ENCODE measurements at regions not wholly inside any gene's neighbourhood (a gene's known extent, or its start where the extent isn't known, plus 50 kb on each side); places are given as distances from the start of the nearest gene placed in this dataset.

GRCh38 chr13:59487883-59488282 is 675.8 kb downstream of the DIAPH3 start:
- H3K27ac Mint-ChIP-seq, result no peak overlapping the region
- H3K9me3 Mint-ChIP-seq, result no peaks in the 10 kb centered on the region
- peaks cover 5% of the 10 kb centered on the region for H3K27me3 Mint-ChIP-seq (ENCODE audit: low read depth)
- H3K36me3 Mint-ChIP-seq (ENCODE audit: insufficient read depth in 2 of 2), result no peaks in the 10 kb centered on the region
- DNase-seq, result no peak
- ATAC-seq (replicated peaks in 1 of 2), result no peak
- no peaks in the 10 kb centered on the region for H3K4me1 Mint-ChIP-seq (ENCODE audit: low read depth)
- H3K4me3 Mint-ChIP-seq, result no peak overlapping the region

GRCh38 chr13:59488436-59488835 is 675.3 kb downstream of the DIAPH3 start:
- H3K36me3 Mint-ChIP-seq (ENCODE audit: insufficient read depth in 2 of 2), result no peaks in the 10 kb centered on the region
- no peak overlapping the region for H3K4me3 Mint-ChIP-seq
- H3K27me3 Mint-ChIP-seq (ENCODE audit: low read depth), result peaks cover 5% of the 10 kb centered on the region
- no peak overlapping the region for H3K27ac Mint-ChIP-seq
- no peaks in the 10 kb centered on the region for H3K9me3 Mint-ChIP-seq
- peaks cover 2% of the 10 kb centered on the region for H3K4me1 Mint-ChIP-seq (ENCODE audit: low read depth)
- ATAC-seq (replicated peaks in 1 of 2), result no peak
- no peak for DNase-seq

GRCh38 chr13:59490651-59491050 is 673.1 kb downstream of the DIAPH3 start:
- Mint-ChIP-seq H3K4me3 (no peak overlapping the region), H3K27ac (no peak overlapping the region), H3K27me3 (ENCODE audit: low read depth) (peaks cover 5% of the 10 kb centered on the region), H3K36me3 (ENCODE audit: insufficient read depth in 2 of 2) (no peaks in the 10 kb centered on the region), H3K9me3 (no peaks in the 10 kb centered on the region), H3K4me1 (ENCODE audit: low read depth) (peaks cover 4% of the 10 kb centered on the region)
- DNase-seq (no peak), ATAC-seq (replicated peaks in 1 of 2) (no peak)

- no peak for ATAC-seq (replicated peaks in 1 of 2)
These were observed 671.6 kb downstream of the DIAPH3 start for GRCh38 chr13:59492030-59492636.

GRCh38 chr13:59493436-59493965 is 670.2 kb downstream of the DIAPH3 start:
- H3K36me3 Mint-ChIP-seq (ENCODE audit: insufficient read depth in 2 of 2), result no peaks in the 10 kb centered on the region
- no peaks in the 10 kb centered on the region for H3K9me3 Mint-ChIP-seq
- ATAC-seq (replicated peaks in 1 of 2) (no peak), DNase-seq (no peak)
- H3K27me3 Mint-ChIP-seq (ENCODE audit: low read depth), result no peaks in the 10 kb centered on the region
- H3K4me1 Mint-ChIP-seq (ENCODE audit: low read depth), result peaks cover 4% of the 10 kb centered on the region
- no peak overlapping the region for H3K27ac Mint-ChIP-seq
- H3K4me3 Mint-ChIP-seq, result no peak overlapping the region

More at GRCh38 chr13:59492030-59492636, 671.6 kb downstream of the DIAPH3 start:
- DNase-seq, result no peak
- H3K27me3 Mint-ChIP-seq (ENCODE audit: low read depth), result no peaks in the 10 kb centered on the region
- H3K36me3 Mint-ChIP-seq (ENCODE audit: insufficient read depth in 2 of 2), result no peaks in the 10 kb centered on the region
- peaks cover 4% of the 10 kb centered on the region for H3K4me1 Mint-ChIP-seq (ENCODE audit: low read depth)
- H3K4me3 Mint-ChIP-seq, result no peak overlapping the region
- no peak overlapping the region for H3K27ac Mint-ChIP-seq
- no peaks in the 10 kb centered on the region for H3K9me3 Mint-ChIP-seq

GRCh38 chr13:59494151-59494550 is 669.6 kb downstream of the DIAPH3 start:
- Mint-ChIP-seq H3K27ac (no peak overlapping the region), H3K36me3 (ENCODE audit: insufficient read depth in 2 of 2) (no peaks in the 10 kb centered on the region), H3K27me3 (ENCODE audit: low read depth) (no peaks in the 10 kb centered on the region), H3K4me1 (ENCODE audit: low read depth) (peaks cover 4% of the 10 kb centered on the region), H3K4me3 (no peak overlapping the region), H3K9me3 (no peaks in the 10 kb centered on the region)
- ATAC-seq (replicated peaks in 1 of 2), result no peak
- no peak for DNase-seq

- no peak for DNase-seq
- Mint-ChIP-seq H3K9me3 (no peaks in the 10 kb centered on the region), H3K27ac (no peak overlapping the region), H3K4me3 (no peak overlapping the region), H3K27me3 (ENCODE audit: low read depth) (no peaks in the 10 kb centered on the region), H3K4me1 (ENCODE audit: low read depth) (peaks cover 4% of the 10 kb centered on the region), H3K36me3 (ENCODE audit: insufficient read depth in 2 of 2) (no peaks in the 10 kb centered on the region)
- ATAC-seq (replicated peaks in 1 of 2), result no peak
These were observed 669.2 kb downstream of the DIAPH3 start for GRCh38 chr13:59494560-59494970.

- H3K4me1 Mint-ChIP-seq (ENCODE audit: low read depth), result peaks cover 4% of the 10 kb centered on the region
- H3K27me3 Mint-ChIP-seq (ENCODE audit: low read depth), result no peaks in the 10 kb centered on the region
These were observed 668.4 kb downstream of the DIAPH3 start for GRCh38 chr13:59495299-59495698.

GRCh38 chr13:59495936-59496512 is 667.7 kb downstream of the DIAPH3 start:
- H3K27ac Mint-ChIP-seq, result no peak overlapping the region
- H3K36me3 Mint-ChIP-seq (ENCODE audit: insufficient read depth in 2 of 2), result no peaks in the 10 kb centered on the region
- DNase-seq (no peak), ATAC-seq (replicated peaks in 1 of 2) (no peak)
- no peak overlapping the region for H3K4me3 Mint-ChIP-seq
- no peaks in the 10 kb centered on the region for H3K27me3 Mint-ChIP-seq (ENCODE audit: low read depth)
- peaks cover 4% of the 10 kb centered on the region for H3K4me1 Mint-ChIP-seq (ENCODE audit: low read depth)
- no peaks in the 10 kb centered on the region for H3K9me3 Mint-ChIP-seq

More at GRCh38 chr13:59495299-59495698, 668.4 kb downstream of the DIAPH3 start:
- Mint-ChIP-seq H3K36me3 (ENCODE audit: insufficient read depth in 2 of 2) (no peaks in the 10 kb centered on the region), H3K4me3 (no peak overlapping the region), H3K27ac (no peak overlapping the region), H3K9me3 (no peaks in the 10 kb centered on the region)
- DNase-seq (no peak), ATAC-seq (replicated peaks in 1 of 2) (no peak)

- Mint-ChIP-seq H3K9me3 (no peaks in the 10 kb centered on the region), H3K27me3 (ENCODE audit: low read depth) (no peaks in the 10 kb centered on the region), H3K4me1 (ENCODE audit: low read depth) (peaks cover 4% of the 10 kb centered on the region), H3K4me3 (no peak overlapping the region), H3K27ac (no peak overlapping the region), H3K36me3 (ENCODE audit: insufficient read depth in 2 of 2) (no peaks in the 10 kb centered on the region)
- DNase-seq (no peak), ATAC-seq (replicated peaks in 1 of 2) (no peak)
These were observed 666.0 kb downstream of the DIAPH3 start for GRCh38 chr13:59497621-59498247.

- Mint-ChIP-seq H3K4me1 (ENCODE audit: low read depth) (no peaks in the 10 kb centered on the region), H3K27ac (no peak overlapping the region), H3K27me3 (ENCODE audit: low read depth) (no peaks in the 10 kb centered on the region), H3K36me3 (ENCODE audit: insufficient read depth in 2 of 2) (no peaks in the 10 kb centered on the region), H3K9me3 (no peaks in the 10 kb centered on the region), H3K4me3 (no peak overlapping the region)
- DNase-seq (no peak), ATAC-seq (replicated peaks in 1 of 2) (no peak)
These were observed 662.7 kb downstream of the DIAPH3 start for GRCh38 chr13:59501004-59501403.

GRCh38 chr13:59504407-59504806 is 659.3 kb downstream of the DIAPH3 start:
- Mint-ChIP-seq H3K4me3 (no peak overlapping the region), H3K4me1 (ENCODE audit: low read depth) (no peaks in the 10 kb centered on the region), H3K9me3 (no peaks in the 10 kb centered on the region), H3K36me3 (ENCODE audit: insufficient read depth in 2 of 2) (no peaks in the 10 kb centered on the region), H3K27ac (no peak overlapping the region), H3K27me3 (ENCODE audit: low read depth) (no peaks in the 10 kb centered on the region)
- no peak for DNase-seq
- ATAC-seq (replicated peaks in 1 of 2), result no peak

- no peaks in the 10 kb centered on the region for H3K9me3 Mint-ChIP-seq
- H3K27me3 Mint-ChIP-seq (ENCODE audit: low read depth), result no peaks in the 10 kb centered on the region
- no peak for DNase-seq
- H3K4me1 Mint-ChIP-seq (ENCODE audit: low read depth), result no peaks in the 10 kb centered on the region
- ATAC-seq (replicated peaks in 1 of 2), result no peak
- no peak overlapping the region for H3K27ac Mint-ChIP-seq
- no peak overlapping the region for H3K4me3 Mint-ChIP-seq
- H3K36me3 Mint-ChIP-seq (ENCODE audit: insufficient read depth in 2 of 2), result no peaks in the 10 kb centered on the region
These were observed 653.3 kb downstream of the DIAPH3 start for GRCh38 chr13:59510386-59510785.
